ENCODE measurements at regions not wholly inside any gene's neighbourhood (a gene's known extent, or its start where the extent isn't known, plus 50 kb on each side); places are given as distances from the start of the nearest gene placed in this dataset.

DNA sequence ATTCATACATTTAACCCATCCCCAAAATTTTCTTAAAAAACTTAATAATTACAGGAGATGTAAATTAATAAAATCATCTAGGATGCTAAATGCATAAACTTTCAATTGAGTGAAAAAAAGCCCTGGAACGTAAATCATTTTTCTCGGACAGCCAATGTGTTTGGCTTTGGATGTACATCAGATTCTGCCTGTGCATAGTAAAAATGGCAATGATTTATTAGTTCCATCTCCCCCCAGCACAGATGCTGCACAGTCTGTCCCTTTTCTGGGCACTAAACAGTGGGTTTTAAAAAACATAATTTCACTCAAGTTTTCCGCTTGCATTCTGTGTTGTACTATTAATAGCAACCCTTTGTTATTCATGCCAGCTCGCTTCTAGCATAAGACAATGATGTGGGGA, 147.7 kb downstream of the TM9SF2 start:
- H3K27me3 ChIP-seq (ENCODE audit: insufficient read depth, low read length, poor library complexity): no peaks in the 10 kb centered on the region
- no peaks in the 10 kb centered on the region for H3K79me2 ChIP-seq (ENCODE audit: insufficient read depth, low read length)
- H3K4me1 ChIP-seq (ENCODE audit: insufficient read depth, low read length): no peaks in the 10 kb centered on the region
- H3K9me3 ChIP-seq (ENCODE audit: insufficient read depth, low read length, severe bottlenecking): no peaks in the 10 kb centered on the region
- DNase-seq: no peak
- H2AFZ ChIP-seq (ENCODE audit: low read depth, low read length): no peak overlapping the region
- no peak overlapping the region for H3K9ac ChIP-seq (ENCODE audit: low read depth, low read length)
- no peak for ATAC-seq (ENCODE audit: insufficient read depth, low read depth)
- TF ChIP-seq EZH2 (IDR thresholded peaks at IDR 0.05; ENCODE audit: borderline replicate concordance, low read depth, low read length, severe bottlenecking): no peak
- TF ChIP-seq, protein P1, sequence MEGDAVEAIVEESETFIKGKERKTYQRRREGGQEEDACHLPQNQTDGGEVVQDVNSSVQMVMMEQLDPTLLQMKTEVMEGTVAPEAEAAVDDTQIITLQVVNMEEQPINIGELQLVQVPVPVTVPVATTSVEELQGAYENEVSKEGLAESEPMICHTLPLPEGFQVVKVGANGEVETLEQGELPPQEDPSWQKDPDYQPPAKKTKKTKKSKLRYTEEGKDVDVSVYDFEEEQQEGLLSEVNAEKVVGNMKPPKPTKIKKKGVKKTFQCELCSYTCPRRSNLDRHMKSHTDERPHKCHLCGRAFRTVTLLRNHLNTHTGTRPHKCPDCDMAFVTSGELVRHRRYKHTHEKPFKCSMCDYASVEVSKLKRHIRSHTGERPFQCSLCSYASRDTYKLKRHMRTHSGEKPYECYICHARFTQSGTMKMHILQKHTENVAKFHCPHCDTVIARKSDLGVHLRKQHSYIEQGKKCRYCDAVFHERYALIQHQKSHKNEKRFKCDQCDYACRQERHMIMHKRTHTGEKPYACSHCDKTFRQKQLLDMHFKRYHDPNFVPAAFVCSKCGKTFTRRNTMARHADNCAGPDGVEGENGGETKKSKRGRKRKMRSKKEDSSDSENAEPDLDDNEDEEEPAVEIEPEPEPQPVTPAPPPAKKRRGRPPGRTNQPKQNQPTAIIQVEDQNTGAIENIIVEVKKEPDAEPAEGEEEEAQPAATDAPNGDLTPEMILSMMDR (IDR thresholded peaks at IDR 0.05; ENCODE audit: borderline replicate concordance, extremely low read depth, low read length, poor library complexity, severe bottlenecking): no peak
- no peak overlapping the region for H3K27ac ChIP-seq (ENCODE audit: low read length)
- no peak overlapping the region for H3K4me3 ChIP-seq (ENCODE audit: low read depth in 1 of 2, low read length in 2 of 2)
- H4K20me1 ChIP-seq (ENCODE audit: insufficient read depth, low read length): no peaks in the 10 kb centered on the region
- H3K36me3 ChIP-seq (ENCODE audit: insufficient read depth, low read length): no peaks in the 10 kb centered on the region
- H3K4me2 ChIP-seq (ENCODE audit: insufficient read depth, low read length): no peak overlapping the region

DNA sequence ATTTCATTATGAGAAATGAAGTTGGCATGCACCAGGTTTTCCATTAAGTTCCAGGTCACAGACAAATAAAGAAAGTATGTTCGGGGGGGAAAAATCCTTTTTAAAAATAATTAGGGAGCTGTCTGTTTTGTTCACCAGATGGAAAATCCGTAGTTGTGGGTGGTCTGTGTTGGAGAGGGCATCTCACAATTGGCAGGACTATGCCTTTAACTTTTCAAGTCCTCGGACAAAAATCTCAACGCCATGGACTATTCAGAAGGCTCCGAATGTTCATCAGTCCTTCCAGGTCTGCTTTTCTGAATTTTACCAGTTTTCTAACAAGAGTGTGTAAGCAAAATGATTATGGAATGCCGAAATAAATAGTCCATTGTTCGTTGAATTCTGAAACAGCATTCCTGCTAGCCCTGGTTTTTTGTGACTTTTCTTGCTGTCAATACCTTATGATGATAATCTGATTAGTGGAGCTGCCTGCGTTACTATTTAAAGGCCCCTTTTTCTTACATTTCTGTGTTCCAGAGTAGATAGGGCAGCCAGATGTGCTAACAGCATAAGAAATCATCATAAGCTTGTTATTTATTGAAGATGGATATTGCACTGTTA, 146.9 kb downstream of the TM9SF2 start:
- H4K20me1 ChIP-seq (ENCODE audit: insufficient read depth, low read length): no peaks in the 10 kb centered on the region
- no peaks in the 10 kb centered on the region for H3K27me3 ChIP-seq (ENCODE audit: insufficient read depth, low read length, poor library complexity)
- H2AFZ ChIP-seq (ENCODE audit: low read depth, low read length): no peak overlapping the region
- no peak overlapping the region for H3K4me2 ChIP-seq (ENCODE audit: insufficient read depth, low read length)
- no peaks in the 10 kb centered on the region for H3K79me2 ChIP-seq (ENCODE audit: insufficient read depth, low read length)
- H3K9me3 ChIP-seq (ENCODE audit: insufficient read depth, low read length, severe bottlenecking): no peaks in the 10 kb centered on the region
- ATAC-seq (ENCODE audit: insufficient read depth, low read depth) (no peak), DNase-seq (no peak)
- no peak overlapping the region for H3K4me3 ChIP-seq (ENCODE audit: low read depth in 1 of 2, low read length in 2 of 2)
- no peaks in the 10 kb centered on the region for H3K4me1 ChIP-seq (ENCODE audit: insufficient read depth, low read length)
- no peaks in the 10 kb centered on the region for H3K36me3 ChIP-seq (ENCODE audit: insufficient read depth, low read length)
- H3K27ac ChIP-seq (ENCODE audit: low read length): no peak overlapping the region
- no peak overlapping the region for H3K9ac ChIP-seq (ENCODE audit: low read depth, low read length)
- TF ChIP-seq, protein P1 (IDR thresholded peaks at IDR 0.05; ENCODE audit: borderline replicate concordance, extremely low read depth, low read length, poor library complexity, severe bottlenecking): no peak

DNA sequence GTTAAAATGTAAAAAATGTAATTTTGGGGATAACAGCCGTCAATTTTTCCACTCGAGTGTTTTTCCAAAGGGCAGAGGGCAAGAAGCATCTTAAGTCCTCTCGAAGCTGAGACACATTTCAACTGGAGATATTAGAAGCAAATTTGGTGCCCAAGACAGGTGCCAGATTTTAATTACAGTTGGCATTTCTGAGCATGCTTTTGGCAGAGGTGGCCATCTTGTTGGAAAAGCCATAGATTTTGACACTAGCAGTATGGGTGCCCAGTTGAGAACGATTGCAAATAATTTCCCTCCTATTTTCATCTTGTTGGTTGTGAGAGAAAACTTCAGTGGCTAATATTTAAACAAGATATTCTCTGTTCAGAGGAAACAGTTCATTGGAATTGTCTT, 146.3 kb downstream of the TM9SF2 start:
- TF ChIP-seq, protein P1 (IDR thresholded peaks at IDR 0.05; ENCODE audit: borderline replicate concordance, extremely low read depth, low read length, poor library complexity, severe bottlenecking): no peak
- TF ChIP-seq EZH2 (IDR thresholded peaks at IDR 0.05; ENCODE audit: borderline replicate concordance, low read depth, low read length, severe bottlenecking): no peak

More for the DNA sequence above, 146.3 kb downstream of the TM9SF2 start:
- Histone ChIP-seq H3K79me2 (ENCODE audit: insufficient read depth, low read length) (no peaks in the 10 kb centered on the region), H4K20me1 (ENCODE audit: insufficient read depth, low read length) (no peaks in the 10 kb centered on the region), H3K9ac (ENCODE audit: low read depth, low read length) (no peak overlapping the region), H3K4me1 (ENCODE audit: insufficient read depth, low read length) (no peaks in the 10 kb centered on the region), H3K4me3 (ENCODE audit: low read depth in 1 of 2, low read length in 2 of 2) (no peak overlapping the region), H3K36me3 (ENCODE audit: insufficient read depth, low read length) (no peaks in the 10 kb centered on the region), H2AFZ (ENCODE audit: low read depth, low read length) (no peak overlapping the region), H3K27me3 (ENCODE audit: insufficient read depth, low read length, poor library complexity) (no peaks in the 10 kb centered on the region), H3K4me2 (ENCODE audit: insufficient read depth, low read length) (no peak overlapping the region), H3K27ac (ENCODE audit: low read length) (no peak overlapping the region), H3K9me3 (ENCODE audit: insufficient read depth, low read length, severe bottlenecking) (no peaks in the 10 kb centered on the region)
- ATAC-seq (ENCODE audit: insufficient read depth, low read depth) (no peak), DNase-seq (no peak)
